ENCODE measurements at regions not wholly inside any gene's neighbourhood (a gene's known extent, or its start where the extent isn't known, plus 50 kb on each side); places are given as distances from the start of the nearest gene placed in this dataset.

DNA sequence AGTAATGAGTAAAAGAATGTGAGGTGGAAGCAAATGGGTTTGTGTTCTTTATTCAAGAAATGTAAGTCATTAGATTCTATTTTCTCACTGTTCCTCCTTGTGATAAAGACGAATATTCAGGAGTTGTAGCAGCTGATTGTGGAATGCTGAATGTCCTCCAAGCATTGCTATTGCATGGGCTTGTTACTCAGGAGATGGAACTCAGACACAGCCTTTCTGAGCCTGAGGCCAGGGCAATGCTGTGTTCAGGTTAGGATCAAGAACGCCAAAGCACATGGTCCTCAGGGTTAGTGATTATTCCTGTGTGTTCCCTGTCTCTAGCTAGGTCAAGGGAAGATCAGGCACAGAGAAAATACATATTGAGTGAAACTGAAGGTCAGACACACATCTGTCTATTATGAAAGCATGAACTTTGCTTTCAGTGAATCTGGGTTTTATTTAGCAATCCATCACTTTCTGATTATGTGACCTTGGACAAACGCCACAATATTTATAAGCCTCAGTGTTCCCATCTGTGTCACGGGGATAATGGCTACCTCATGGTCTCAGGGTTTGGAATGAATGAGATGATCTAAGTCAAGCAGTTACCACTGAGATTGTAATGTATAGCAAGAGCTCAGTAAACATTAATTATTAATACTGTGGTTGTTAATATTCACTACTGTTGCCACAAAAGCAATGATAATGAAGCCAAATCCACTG lies 426.8 kb upstream of the DYNLRB2 start:
- H3K9me3 ChIP-seq: no peaks in the 10 kb centered on the region
- WGBS, 2 donors: 46 to 56% methylated on average over 4 of the region's 4 CpGs
- no peak overlapping the region for H3K27ac ChIP-seq
- H3K4me1 ChIP-seq: no peaks in the 10 kb centered on the region
- no peak overlapping the region for H3K4me3 ChIP-seq
- no peak for DNase-seq (ENCODE audit: low spot score in 2 of 2)
- no peaks in the 10 kb centered on the region for H3K27me3 ChIP-seq
- no peak for TF ChIP-seq EP300 (IDR thresholded peaks at IDR 0.05)
- TF ChIP-seq CTCF (IDR thresholded peaks at IDR 0.05): no peak
- TF ChIP-seq POLR2A (IDR thresholded peaks at IDR 0.05): no peak
- no peaks in the 10 kb centered on the region for H3K36me3 ChIP-seq

DNA sequence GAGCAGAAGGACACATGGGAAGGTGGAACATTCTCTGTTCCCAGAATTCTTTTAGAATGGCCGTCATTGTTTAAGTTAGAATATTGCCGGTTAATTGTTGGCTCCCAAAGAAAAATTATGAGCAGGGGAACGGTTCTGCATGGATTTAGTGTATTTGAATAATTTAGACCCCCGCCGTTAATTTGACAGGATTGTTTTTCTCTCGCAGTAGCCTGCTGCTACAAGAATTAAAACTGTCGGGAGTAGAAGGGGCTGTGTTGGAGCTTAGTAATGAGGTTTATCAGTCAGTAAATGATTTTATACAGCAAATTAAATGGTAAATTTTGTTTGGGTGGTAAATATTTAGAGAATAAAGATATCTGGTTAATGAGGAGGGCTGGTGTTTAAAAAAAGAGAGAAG lies 431.2 kb upstream of the DYNLRB2 start:
- Histone ChIP-seq H3K4me1 (no peaks in the 10 kb centered on the region), H3K27ac (no peak overlapping the region), H3K36me3 (no peaks in the 10 kb centered on the region), H3K9me3 (no peaks in the 10 kb centered on the region), H3K27me3 (no peaks in the 10 kb centered on the region), H3K4me3 (no peak overlapping the region)
- TF ChIP-seq POLR2A (IDR thresholded peaks at IDR 0.05): no peak
- no peak for TF ChIP-seq CTCF (IDR thresholded peaks at IDR 0.05)
- no peak for TF ChIP-seq EP300 (IDR thresholded peaks at IDR 0.05)
- DNase-seq (ENCODE audit: low spot score in 2 of 2): no peak
- WGBS, 2 donors: 58 to 60% methylated on average over 7 of the region's 7 CpGs

GRCh38 chr16:80107900-80108299 lies 432.9 kb upstream of the DYNLRB2 start:
- Histone ChIP-seq H3K4me1 (no peaks in the 10 kb centered on the region), H3K4me3 (no peak overlapping the region), H3K27ac (no peak overlapping the region), H3K27me3 (no peaks in the 10 kb centered on the region), H3K9me3 (no peaks in the 10 kb centered on the region), H3K36me3 (no peaks in the 10 kb centered on the region)
- DNase-seq (ENCODE audit: low spot score in 2 of 2): no peak
- TF ChIP-seq POLR2A (IDR thresholded peaks at IDR 0.05) (no peak), CTCF (IDR thresholded peaks at IDR 0.05) (no peak), EP300 (IDR thresholded peaks at IDR 0.05) (no peak)
- 95% methylated on average over 3 of the region's 3 CpGs for WGBS, 2 donors

DNA sequence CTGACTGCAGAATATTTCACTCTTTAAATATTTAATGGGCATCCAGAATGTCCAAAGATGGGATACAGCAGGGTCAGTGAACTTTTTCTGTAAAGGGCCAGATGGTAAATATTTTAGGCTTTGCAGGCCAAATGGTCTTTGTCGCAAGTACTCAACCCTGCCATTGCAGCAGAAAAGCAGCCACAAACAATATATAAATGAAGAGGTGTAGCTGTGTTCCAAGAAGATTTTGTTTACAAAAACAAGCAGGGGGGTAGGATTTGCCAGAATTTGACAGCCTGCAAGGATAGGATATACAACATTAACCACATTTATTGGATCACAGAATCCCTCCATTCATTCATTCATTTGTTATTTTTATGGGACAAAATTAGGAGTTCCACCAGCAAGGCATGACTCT lies 435.0 kb upstream of the DYNLRB2 start:
- DNase-seq (ENCODE audit: low spot score in 2 of 2): no peak
- Histone ChIP-seq H3K9me3 (peaks cover 0 to 6% (median 0%) of the 10 kb centered on the region in 4 donors), H3K4me3 (no peak overlapping the region), H3K36me3 (no peaks in the 10 kb centered on the region), H3K27ac (no peak overlapping the region), H3K27me3 (no peaks in the 10 kb centered on the region), H3K4me1 (no peaks in the 10 kb centered on the region)
- WGBS, 2 donors: 84 to 93% methylated on average over 1 of the region's 1 CpG
- TF ChIP-seq POLR2A (IDR thresholded peaks at IDR 0.05) (no peak), CTCF (IDR thresholded peaks at IDR 0.05) (no peak), EP300 (IDR thresholded peaks at IDR 0.05) (no peak)

GRCh38 chr16:80105160-80105559 lies 435.6 kb upstream of the DYNLRB2 start:
- Histone ChIP-seq H3K4me3 (no peak overlapping the region), H3K27ac (no peak overlapping the region), H3K27me3 (no peaks in the 10 kb centered on the region), H3K4me1 (no peaks in the 10 kb centered on the region), H3K36me3 (no peaks in the 10 kb centered on the region), H3K9me3 (peaks cover 0 to 6% (median 0%) of the 10 kb centered on the region in 4 donors)
- 87 to 93% methylated on average over 5 of the region's 5 CpGs for WGBS, 2 donors
- TF ChIP-seq EP300 (IDR thresholded peaks at IDR 0.05) (no peak), POLR2A (IDR thresholded peaks at IDR 0.05) (no peak)
- DNase-seq (ENCODE audit: low spot score in 2 of 2): no peak
